ENCODE measurements at regions not wholly inside any gene's neighbourhood (a gene's known extent, or its start where the extent isn't known, plus 50 kb on each side); places are given as distances from the start of the nearest gene placed in this dataset.

DNA sequence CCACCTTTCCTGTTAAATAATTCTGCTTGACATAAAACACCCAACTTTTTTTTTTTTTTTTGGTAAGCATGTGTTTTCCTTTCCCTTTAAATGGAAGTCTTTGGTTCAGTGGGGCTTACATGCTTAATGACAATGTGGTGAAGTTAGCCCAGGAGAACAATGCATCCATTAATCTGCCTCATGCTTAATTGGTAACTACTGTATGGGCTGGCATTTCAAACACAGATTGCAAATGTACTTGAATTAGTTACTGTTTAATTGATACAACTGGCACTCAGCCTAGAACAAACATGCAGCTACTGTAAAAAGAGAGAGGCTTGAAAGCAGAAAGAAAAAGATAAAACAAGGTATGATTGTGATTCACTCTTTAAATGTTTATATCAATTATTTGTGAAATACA lies 483.6 kb upstream of the NOX3 start:
- H3K4me3 ChIP-seq (ENCODE audit: low read depth, low read length), result no peak overlapping the region
- TF ChIP-seq, protein P1, sequence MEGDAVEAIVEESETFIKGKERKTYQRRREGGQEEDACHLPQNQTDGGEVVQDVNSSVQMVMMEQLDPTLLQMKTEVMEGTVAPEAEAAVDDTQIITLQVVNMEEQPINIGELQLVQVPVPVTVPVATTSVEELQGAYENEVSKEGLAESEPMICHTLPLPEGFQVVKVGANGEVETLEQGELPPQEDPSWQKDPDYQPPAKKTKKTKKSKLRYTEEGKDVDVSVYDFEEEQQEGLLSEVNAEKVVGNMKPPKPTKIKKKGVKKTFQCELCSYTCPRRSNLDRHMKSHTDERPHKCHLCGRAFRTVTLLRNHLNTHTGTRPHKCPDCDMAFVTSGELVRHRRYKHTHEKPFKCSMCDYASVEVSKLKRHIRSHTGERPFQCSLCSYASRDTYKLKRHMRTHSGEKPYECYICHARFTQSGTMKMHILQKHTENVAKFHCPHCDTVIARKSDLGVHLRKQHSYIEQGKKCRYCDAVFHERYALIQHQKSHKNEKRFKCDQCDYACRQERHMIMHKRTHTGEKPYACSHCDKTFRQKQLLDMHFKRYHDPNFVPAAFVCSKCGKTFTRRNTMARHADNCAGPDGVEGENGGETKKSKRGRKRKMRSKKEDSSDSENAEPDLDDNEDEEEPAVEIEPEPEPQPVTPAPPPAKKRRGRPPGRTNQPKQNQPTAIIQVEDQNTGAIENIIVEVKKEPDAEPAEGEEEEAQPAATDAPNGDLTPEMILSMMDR (IDR thresholded peaks at IDR 0.05; ENCODE audit: borderline replicate concordance, insufficient read depth, low read depth, low read length), result no peak

DNA sequence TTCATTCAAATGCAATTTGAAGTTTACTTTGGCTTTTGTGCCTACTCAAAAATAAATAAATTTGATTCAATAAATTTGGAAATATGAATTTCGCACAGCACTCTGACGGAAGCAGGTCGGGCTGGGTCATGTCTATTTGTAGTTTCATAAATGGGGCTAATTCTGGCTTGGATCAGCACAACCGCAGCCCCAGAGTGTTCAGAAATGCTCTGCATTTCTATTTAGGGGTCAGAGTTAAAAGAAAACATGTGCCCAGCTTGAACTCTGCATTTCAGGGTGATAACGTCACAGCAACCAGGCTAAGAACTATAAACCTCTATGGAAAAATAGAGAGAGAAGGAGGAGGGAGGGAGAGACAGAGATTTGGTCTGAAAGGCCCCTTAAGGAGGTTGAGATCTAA lies 480.9 kb upstream of the NOX3 start:
- no peak overlapping the region for H3K4me3 ChIP-seq (ENCODE audit: low read depth, low read length)
- TF ChIP-seq, protein P1 (IDR thresholded peaks at IDR 0.05; ENCODE audit: borderline replicate concordance, insufficient read depth, low read depth, low read length), result no peak

DNA sequence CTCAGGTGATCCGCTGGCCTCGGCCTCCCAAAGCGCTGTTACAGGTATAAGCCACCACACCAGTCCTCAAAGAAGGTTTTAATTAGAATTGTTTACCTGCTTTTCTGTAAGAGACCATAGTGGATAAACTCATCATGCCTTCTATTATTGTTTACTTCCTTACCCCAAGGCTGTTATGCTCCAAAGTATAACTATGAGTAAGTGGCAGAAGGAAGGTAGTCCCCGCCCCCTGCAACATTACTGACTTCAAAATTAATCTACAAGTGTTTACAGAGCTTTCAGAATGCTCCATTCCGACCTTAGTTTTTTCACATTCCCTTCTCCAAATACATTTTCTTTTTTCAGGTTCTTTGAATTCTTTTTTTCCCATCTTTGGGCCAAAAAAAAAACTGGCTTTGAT lies 480.5 kb upstream of the NOX3 start:
- TF ChIP-seq, protein P1 (IDR thresholded peaks at IDR 0.05; ENCODE audit: borderline replicate concordance, insufficient read depth, low read depth, low read length), result no peak
- H3K4me3 ChIP-seq (ENCODE audit: low read depth, low read length), result no peak overlapping the region

DNA sequence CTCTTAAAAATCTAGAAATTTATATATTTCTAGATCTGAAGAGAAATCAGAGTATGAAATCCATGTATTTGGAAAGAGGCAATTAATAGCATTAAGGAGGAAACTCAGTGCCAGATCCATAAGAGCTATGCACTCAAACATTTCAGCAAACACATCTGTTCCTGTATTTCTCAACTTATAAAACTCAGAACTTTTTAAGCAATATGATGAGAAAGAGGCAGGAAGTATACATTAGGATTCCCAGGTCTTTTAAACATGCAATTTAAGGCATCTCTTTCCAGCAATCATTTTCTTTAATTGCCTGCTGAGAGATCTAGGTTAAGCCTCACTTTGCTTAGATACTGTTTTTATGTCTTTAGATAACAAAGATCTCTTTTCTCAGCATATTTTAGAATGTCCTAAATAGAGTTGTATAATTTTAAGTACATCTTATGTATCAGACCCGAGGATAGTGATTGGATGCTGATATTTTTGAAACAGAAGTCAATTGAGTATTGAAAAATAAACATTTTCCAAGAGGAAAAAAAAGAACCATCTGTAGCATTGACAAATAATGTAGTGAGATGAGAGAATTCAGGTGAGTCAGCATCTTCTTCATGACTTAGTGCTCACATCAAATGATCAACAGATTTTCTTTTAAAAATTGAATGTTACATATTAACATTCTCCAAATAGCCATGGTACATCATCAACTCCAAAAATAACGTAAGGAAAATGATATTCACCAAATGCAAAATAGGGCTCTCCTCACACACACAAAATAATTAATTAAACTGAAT lies 461.4 kb upstream of the NOX3 start:
- H3K4me3 ChIP-seq (ENCODE audit: low read depth, low read length), result no peak overlapping the region
- TF ChIP-seq, protein P1 (IDR thresholded peaks at IDR 0.05; ENCODE audit: borderline replicate concordance, insufficient read depth, low read depth, low read length), result no peak

DNA sequence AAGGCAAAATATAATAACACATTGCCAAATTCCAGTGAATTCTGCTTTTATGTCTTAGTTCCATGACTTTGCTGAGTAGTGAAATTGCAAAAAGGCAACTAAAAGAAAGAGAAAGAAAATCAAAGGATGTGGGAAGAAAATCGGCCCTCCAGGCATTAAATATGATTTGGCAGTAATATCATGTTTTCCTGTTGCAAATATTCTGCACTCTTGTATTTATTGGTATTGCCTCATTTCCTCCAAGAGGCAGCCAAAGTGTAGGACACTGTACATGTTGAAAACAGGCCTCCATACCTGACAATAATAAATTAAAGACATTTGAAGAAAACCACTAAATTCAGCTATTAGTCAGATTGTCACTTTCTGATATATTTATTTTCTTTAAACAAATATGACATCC lies 460.0 kb upstream of the NOX3 start:
- TF ChIP-seq, protein P1 (IDR thresholded peaks at IDR 0.05; ENCODE audit: borderline replicate concordance, insufficient read depth, low read depth, low read length), result no peak
- H3K4me3 ChIP-seq (ENCODE audit: low read depth, low read length), result no peak overlapping the region

DNA sequence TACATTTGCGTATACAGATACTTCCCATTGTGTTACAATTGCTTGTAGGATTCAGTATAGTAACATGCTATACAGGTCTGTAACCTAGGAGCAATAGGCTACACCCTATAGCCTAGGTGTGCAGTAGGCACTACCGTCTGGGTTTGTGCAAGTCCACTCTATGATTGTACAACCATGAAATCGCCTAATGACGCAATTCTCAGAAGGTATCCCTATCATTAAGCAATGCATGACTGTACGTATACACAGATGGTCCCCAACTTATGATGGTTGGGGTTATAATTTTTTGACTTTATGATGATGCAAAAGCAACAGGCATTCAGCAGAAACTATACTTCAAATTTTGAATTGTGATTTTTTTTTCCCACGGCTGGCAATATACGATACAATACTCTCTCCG lies 458.2 kb upstream of the NOX3 start:
- TF ChIP-seq, protein P1 (IDR thresholded peaks at IDR 0.05; ENCODE audit: borderline replicate concordance, insufficient read depth, low read depth, low read length), result no peak
- no peak overlapping the region for H3K4me3 ChIP-seq (ENCODE audit: low read depth, low read length)

DNA sequence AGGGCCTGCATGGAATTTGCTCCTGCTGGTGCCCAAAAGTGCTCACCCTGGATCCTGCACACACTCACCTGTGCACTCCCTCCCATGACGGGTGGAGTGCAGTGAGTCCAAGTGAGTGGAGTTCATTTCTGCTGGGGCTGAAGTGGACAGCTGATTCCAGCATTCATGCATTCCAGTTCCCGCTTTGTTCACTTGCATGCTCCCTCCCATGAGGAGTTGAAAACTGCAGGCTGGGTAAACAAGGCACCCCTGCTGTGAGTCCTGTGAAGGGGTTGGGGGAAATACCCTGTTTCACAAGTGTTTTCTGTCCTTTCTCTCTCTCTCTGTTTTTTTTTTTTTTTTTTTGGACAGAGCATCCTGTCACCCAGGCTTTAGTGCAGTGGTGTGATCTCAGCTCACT lies 454.1 kb upstream of the NOX3 start:
- TF ChIP-seq, protein P1 (IDR thresholded peaks at IDR 0.05; ENCODE audit: borderline replicate concordance, insufficient read depth, low read depth, low read length), result no peak
- no peak overlapping the region for H3K4me3 ChIP-seq (ENCODE audit: low read depth, low read length)
